ENCODE measurements at regions not wholly inside any gene's neighbourhood (a gene's known extent, or its start where the extent isn't known, plus 50 kb on each side); places are given as distances from the start of the nearest gene placed in this dataset.

DNA sequence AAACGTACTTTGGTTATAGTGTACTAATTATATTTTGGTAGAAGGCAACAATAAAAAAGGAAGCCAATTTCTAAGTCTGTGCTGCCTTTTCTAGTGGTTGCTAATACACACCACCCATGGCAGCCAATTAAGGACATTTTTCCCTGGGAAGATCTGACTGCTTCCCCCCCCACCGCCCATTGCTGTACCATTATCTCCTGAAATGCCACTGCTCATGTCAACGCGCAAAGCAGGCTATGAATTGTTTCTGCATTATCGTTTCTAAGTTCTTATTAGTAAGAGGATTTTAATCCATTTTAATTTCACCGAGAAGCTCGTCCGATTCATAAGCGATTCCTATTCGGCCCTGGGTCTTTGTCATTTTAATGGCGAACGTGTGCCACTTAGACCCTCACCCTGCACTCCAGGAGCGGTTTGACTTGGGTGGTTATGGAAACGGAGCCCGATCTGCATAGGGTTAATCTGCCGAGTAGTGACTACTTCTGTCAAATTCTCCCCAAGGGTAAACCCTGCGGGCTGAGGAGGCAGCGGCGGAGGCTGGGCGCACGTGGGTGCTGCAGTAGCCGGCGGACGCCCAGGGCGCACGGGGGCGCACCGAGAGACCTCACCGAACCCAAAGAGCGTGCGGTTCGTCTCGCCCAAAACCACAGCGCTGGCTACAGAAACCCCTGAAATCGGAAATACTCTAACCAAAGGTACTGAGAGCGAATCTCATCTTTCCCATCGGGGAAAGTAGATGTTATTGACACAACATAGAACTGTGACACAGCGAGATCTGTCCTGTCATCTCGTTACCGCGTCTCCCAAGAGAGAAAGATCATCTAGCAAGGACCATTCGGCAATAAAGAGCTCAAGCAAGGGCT lies 55.8 kb upstream of the SHC3 start:
- POLR2A ChIA-PET, result no interaction called here
- ATAC-seq (peak; percentile 82), DNase-seq (peak; percentile 68)
- Mint-ChIP-seq H3K27me3 (peaks cover 64% of the 10 kb centered on the region), H3K4me1 (peaks cover 13% of the 10 kb centered on the region), H3K9me3 (ENCODE audit: low read depth) (peaks cover 2% of the 10 kb centered on the region), H3K27ac (no peak overlapping the region), H3K36me3 (ENCODE audit: low read depth) (peaks cover 4% of the 10 kb centered on the region), H3K4me3 (no peak overlapping the region)
- CTCF ChIA-PET, result no interaction called here
- intact Hi-C loops (cut with DNase I, micrococcal nuclease), result no loop called here

DNA sequence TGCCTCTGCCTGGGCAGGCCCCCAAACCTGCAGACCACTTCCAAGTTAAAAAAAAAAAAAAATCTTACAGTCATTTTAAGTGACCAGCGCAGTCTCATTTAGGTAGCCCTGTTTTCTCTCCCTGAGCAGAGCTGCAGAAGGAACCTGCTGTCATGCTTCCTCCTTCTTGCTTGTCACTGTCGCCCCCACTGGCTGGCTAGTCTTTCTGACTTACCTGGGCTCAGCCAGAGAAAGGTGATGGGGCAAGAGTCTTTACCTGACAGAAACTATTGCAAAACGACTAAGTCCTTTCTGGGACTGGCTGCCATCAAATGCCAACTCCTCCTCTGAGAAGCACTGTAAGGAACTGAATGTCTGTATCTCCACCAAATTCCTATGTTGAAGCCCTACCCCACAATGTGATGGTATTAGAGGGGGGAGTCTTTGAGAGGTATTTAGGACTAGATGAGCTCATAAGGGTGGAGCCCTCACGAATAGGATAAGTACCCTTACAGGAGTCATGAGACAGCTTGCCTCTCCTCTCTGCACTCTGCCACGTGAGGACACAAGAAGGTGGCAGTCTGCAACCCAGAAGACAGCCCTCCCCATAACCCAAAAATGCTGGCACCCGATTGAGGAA lies 58.4 kb upstream of the SHC3 start:
- DNase-seq (peak; percentile 7), ATAC-seq (no peak)
- H3K4me3 Mint-ChIP-seq, result no peak overlapping the region
- peaks cover 13% of the 10 kb centered on the region for H3K4me1 Mint-ChIP-seq
- peaks cover 4% of the 10 kb centered on the region for H3K36me3 Mint-ChIP-seq (ENCODE audit: low read depth)
- H3K27ac Mint-ChIP-seq, result no peak overlapping the region
- H3K27me3 Mint-ChIP-seq, result peaks cover 59% of the 10 kb centered on the region
- intact Hi-C loops (cut with DNase I, micrococcal nuclease), result no loop called here
- CTCF ChIA-PET, result no interaction called here
- POLR2A ChIA-PET, result no interaction called here
- no peaks in the 10 kb centered on the region for H3K9me3 Mint-ChIP-seq (ENCODE audit: low read depth)

DNA sequence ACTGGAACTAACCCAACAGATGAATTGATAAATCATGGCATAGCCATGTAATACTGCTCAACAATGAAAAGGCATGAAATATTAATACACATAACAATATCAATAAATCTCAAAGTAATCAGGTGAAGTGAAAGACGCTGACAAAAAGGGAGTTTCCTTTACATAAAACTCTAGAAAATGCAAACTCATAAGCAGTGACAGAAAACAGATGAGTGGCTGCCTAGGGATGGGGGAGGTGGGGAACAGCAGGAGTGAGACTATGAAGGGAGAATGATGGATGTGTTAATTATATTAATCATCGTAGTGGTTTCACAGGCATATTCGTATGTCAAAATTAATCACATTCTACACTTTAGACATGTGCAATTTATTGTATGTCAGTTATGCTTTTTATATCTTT lies 59.8 kb upstream of the SHC3 start:
- H3K4me3 Mint-ChIP-seq, result no peak overlapping the region
- no peak overlapping the region for H3K27ac Mint-ChIP-seq
- no peaks in the 10 kb centered on the region for H3K9me3 Mint-ChIP-seq (ENCODE audit: low read depth)
- ChIA-PET POLR2A (no interaction called here), CTCF (no interaction called here)
- DNase-seq, result no peak
- H3K36me3 Mint-ChIP-seq (ENCODE audit: low read depth), result peaks cover 4% of the 10 kb centered on the region
- intact Hi-C loops (cut with DNase I, micrococcal nuclease), result no loop called here
- H3K4me1 Mint-ChIP-seq, result peaks cover 13% of the 10 kb centered on the region
- no peak for ATAC-seq
- H3K27me3 Mint-ChIP-seq, result peaks cover 50% of the 10 kb centered on the region

GRCh38 chr9:89243296-89244061 lies 64.9 kb upstream of the SHC3 start:
- no peaks in the 10 kb centered on the region for H3K4me1 Mint-ChIP-seq
- no peak overlapping the region for H3K4me3 Mint-ChIP-seq
- POLR2A ChIA-PET, result no interaction called here
- CTCF ChIA-PET, result no interaction called here
- H3K27me3 Mint-ChIP-seq, result peaks cover 18% of the 10 kb centered on the region
- ATAC-seq (no peak), DNase-seq (no peak)
- H3K9me3 Mint-ChIP-seq (ENCODE audit: low read depth), result no peaks in the 10 kb centered on the region
- H3K36me3 Mint-ChIP-seq (ENCODE audit: low read depth), result peaks cover under 1% of the 10 kb centered on the region
- no peak overlapping the region for H3K27ac Mint-ChIP-seq
- intact Hi-C loops (cut with DNase I, micrococcal nuclease), result no loop called here

DNA sequence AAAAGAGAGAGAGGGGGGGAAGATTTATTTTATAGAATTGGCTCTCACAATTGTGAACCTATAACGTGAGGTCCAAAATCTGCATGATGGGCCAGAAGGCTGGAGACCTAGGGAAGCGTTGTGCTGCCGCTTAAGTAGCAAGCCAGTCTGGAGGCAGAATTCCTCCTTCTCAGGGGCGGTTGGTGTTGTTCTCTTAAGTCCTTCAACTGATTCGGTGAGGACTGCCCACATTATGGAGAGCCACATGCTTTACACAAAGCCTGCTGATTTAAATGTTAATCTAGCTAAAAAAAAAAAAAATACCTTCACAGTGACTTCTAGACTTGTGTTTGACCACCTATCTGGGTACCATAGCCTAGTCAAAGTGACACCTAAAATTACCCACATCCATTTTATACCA lies 64.2 kb upstream of the CKS2 start:
- ATAC-seq (no peak), DNase-seq (no peak)
- Mint-ChIP-seq H3K4me1 (no peaks in the 10 kb centered on the region), H3K27ac (no peak overlapping the region), H3K4me3 (no peak overlapping the region), H3K9me3 (ENCODE audit: low read depth) (peaks cover under 1% of the 10 kb centered on the region), H3K27me3 (peaks cover 4% of the 10 kb centered on the region), H3K36me3 (ENCODE audit: low read depth) (no peaks in the 10 kb centered on the region)
- intact Hi-C loops (cut with DNase I, micrococcal nuclease), result no loop called here
- CTCF ChIA-PET, result no interaction called here
- POLR2A ChIA-PET, result no interaction called here

DNA sequence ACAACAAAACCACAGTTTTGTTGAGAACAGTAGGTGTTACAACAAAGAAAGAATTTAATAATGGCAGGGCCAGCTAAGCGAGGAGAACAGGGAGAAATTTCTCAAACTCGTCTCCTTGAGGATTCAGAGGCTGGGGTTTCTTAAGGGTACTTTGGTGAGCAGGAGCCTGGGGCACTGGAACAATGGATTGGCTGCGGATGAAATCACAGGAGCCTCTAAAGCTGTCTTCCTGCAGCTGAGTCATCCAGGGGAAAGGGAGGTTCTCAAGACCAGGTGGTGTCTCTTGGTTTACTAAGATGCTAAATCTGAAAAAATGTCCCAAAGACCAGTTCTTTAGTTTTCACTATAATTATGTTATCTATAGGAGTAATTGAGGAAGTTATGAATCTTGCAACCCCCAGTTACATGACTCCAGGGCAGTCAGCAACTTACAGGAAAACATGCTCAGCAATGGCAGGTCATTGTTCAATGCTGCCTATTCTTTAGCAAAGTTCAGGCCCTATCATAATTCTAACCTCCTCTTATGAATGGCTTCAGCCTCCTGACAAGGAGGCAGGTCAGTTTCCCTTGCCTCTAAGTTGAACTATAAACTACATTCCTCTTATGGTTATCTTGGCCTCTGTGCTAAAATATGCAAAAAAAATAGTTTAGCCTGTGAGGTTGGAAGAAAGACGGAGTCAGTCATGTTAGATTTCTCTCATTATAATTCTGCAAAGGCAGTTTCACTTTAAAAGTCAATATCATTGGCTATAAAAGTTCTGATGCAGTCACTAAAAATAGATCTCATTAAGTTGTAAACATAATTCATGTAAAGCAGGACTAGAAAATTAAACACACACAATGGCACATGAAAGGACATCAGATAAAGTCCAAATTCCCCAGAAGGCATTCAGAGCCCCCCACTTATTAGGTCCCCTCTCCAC lies 63.3 kb upstream of the CKS2 start:
- peaks cover 4% of the 10 kb centered on the region for H3K9me3 Mint-ChIP-seq (ENCODE audit: low read depth)
- no peaks in the 10 kb centered on the region for H3K36me3 Mint-ChIP-seq (ENCODE audit: low read depth)
- H3K27ac Mint-ChIP-seq, result no peak overlapping the region
- ChIA-PET POLR2A (no interaction called here), CTCF (no interaction called here)
- H3K4me1 Mint-ChIP-seq, result no peaks in the 10 kb centered on the region
- DNase-seq, result no peak
- no peak overlapping the region for H3K4me3 Mint-ChIP-seq
- no peak for ATAC-seq
- intact Hi-C loops (cut with DNase I, micrococcal nuclease), result no loop called here
- peaks cover 4% of the 10 kb centered on the region for H3K27me3 Mint-ChIP-seq

- no peaks in the 10 kb centered on the region for H3K36me3 Mint-ChIP-seq (ENCODE audit: low read depth)
- intact Hi-C loops (cut with DNase I, micrococcal nuclease), result no loop called here
- ATAC-seq, result no peak
- CTCF ChIA-PET, result no interaction called here
- no peaks in the 10 kb centered on the region for H3K4me1 Mint-ChIP-seq
- DNase-seq, result no peak
- peaks cover 4% of the 10 kb centered on the region for H3K9me3 Mint-ChIP-seq (ENCODE audit: low read depth)
- H3K4me3 Mint-ChIP-seq, result no peak overlapping the region
- POLR2A ChIA-PET, result interaction anchor here (0.6 kb wide), 1 partner anchor 69 kb away, joined by 3 read pairs; no protein-coding TSS in a partner anchor
- H3K27ac Mint-ChIP-seq, result no peak overlapping the region
- peaks cover 4% of the 10 kb centered on the region for H3K27me3 Mint-ChIP-seq
Observed at GRCh38 chr9:89249001-89249400, 62.0 kb upstream of the CKS2 start.

GRCh38 chr9:89252651-89253267 lies 58.2 kb upstream of the CKS2 start:
- no peak for ATAC-seq
- Mint-ChIP-seq H3K27ac (no peak overlapping the region), H3K4me1 (no peaks in the 10 kb centered on the region), H3K9me3 (ENCODE audit: low read depth) (peaks cover 4% of the 10 kb centered on the region), H3K4me3 (no peak overlapping the region), H3K27me3 (no peaks in the 10 kb centered on the region), H3K36me3 (ENCODE audit: low read depth) (no peaks in the 10 kb centered on the region)
- intact Hi-C loops (cut with DNase I, micrococcal nuclease), result no loop called here
- POLR2A ChIA-PET, result no interaction called here
- CTCF ChIA-PET, result no interaction called here
- DNase-seq, result no peak

- CTCF ChIA-PET, result no interaction called here
- Mint-ChIP-seq H3K4me1 (no peaks in the 10 kb centered on the region), H3K4me3 (no peak overlapping the region), H3K36me3 (ENCODE audit: low read depth) (no peaks in the 10 kb centered on the region), H3K9me3 (ENCODE audit: low read depth) (peaks cover 4% of the 10 kb centered on the region), H3K27me3 (no peaks in the 10 kb centered on the region), H3K27ac (no peak overlapping the region)
- ATAC-seq (no peak), DNase-seq (no peak)
- POLR2A ChIA-PET, result no interaction called here
- intact Hi-C loops (cut with DNase I, micrococcal nuclease), result no loop called here
Observed at GRCh38 chr9:89254058-89254772, 56.8 kb upstream of the CKS2 start.

GRCh38 chr9:89254773-89255125 lies 56.2 kb upstream of the CKS2 start:
- ATAC-seq, result no peak
- DNase-seq, result no peak
- Mint-ChIP-seq H3K36me3 (ENCODE audit: low read depth) (no peaks in the 10 kb centered on the region), H3K4me3 (no peak overlapping the region), H3K27ac (no peak overlapping the region), H3K9me3 (ENCODE audit: low read depth) (peaks cover 4% of the 10 kb centered on the region), H3K27me3 (no peaks in the 10 kb centered on the region), H3K4me1 (no peaks in the 10 kb centered on the region)
- intact Hi-C loops (cut with DNase I, micrococcal nuclease), result no loop called here
- ChIA-PET POLR2A (no interaction called here), CTCF (no interaction called here)

- H3K36me3 Mint-ChIP-seq (ENCODE audit: low read depth), result no peaks in the 10 kb centered on the region
- peaks cover 4% of the 10 kb centered on the region for H3K9me3 Mint-ChIP-seq (ENCODE audit: low read depth)
- no peaks in the 10 kb centered on the region for H3K27me3 Mint-ChIP-seq
- ChIA-PET POLR2A (no interaction called here), CTCF (no interaction called here)
- DNase-seq, result no peak
- no peak for ATAC-seq
- H3K27ac Mint-ChIP-seq, result no peak overlapping the region
- no peak overlapping the region for H3K4me3 Mint-ChIP-seq
- intact Hi-C loops (cut with DNase I, micrococcal nuclease), result no loop called here
- H3K4me1 Mint-ChIP-seq, result no peaks in the 10 kb centered on the region
Observed at GRCh38 chr9:89256225-89256624, 54.8 kb upstream of the CKS2 start.
